ENCODE measurements at regions not wholly inside any gene's neighbourhood (a gene's known extent, or its start where the extent isn't known, plus 50 kb on each side); places are given as distances from the start of the nearest gene placed in this dataset.

DNA sequence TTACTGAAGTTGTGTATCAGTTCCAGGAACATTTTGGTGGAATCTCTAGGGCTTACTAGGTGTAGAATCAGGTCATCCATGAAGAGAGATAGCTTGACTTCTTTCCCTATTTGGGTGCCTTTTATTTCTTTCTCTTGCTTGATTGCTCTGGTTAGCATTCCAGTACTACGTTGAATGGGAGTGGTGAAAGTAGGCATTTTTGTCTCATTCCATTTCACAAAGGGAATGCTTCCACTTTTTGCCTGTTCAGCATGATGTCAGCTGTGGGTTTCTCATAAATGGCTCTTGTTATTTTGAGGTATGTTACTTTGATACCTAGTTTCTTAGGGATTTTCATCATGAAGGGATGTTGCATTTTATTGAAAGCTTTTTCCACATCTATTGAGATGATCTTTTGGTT is 195.3 kb downstream of the MOXD1 start:
- CTCF ChIA-PET (ENCODE audit: unreplicated experiment) = no interaction called here
- intact Hi-C loops (cut with micrococcal nuclease; ENCODE audit: unreplicated experiment) = no loop called here

DNA sequence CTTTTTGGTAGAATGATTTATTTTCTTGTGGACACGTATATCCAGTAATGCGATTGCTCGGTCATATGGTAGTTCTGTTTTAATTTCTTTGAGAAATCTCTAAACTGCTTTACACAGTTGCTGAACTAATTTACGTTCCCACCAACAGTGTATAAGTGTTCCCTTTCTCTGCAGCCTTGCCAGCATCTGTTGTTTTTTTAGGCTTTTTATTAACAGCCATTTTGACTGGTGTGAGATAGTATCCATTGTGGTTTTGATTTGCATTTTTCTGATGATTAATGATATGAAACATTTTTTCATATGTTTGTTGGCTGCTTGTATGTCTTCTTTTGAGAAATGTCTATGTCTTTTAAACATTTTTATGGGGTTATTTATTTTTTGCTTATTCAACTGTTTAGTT is 196.7 kb downstream of the MOXD1 start:
- Histone ChIP-seq H3K4me3 (ENCODE audit: low read depth, low read length, poor library complexity, severe bottlenecking) (no peak overlapping the region), H3K36me3 (ENCODE audit: insufficient read depth, low read length) (no peaks in the 10 kb centered on the region), H3K4me2 (ENCODE audit: low read length) (no peak overlapping the region), H2AFZ (ENCODE audit: low read length) (no peak overlapping the region), H3K27ac (ENCODE audit: low read depth, low read length, poor library complexity, severe bottlenecking) (no peak overlapping the region), H3K9me3 (ENCODE audit: low read length) (no peaks in the 10 kb centered on the region), H3K4me1 (ENCODE audit: insufficient read depth, low read length, poor library complexity, severe bottlenecking) (no peaks in the 10 kb centered on the region), H4K20me1 (ENCODE audit: insufficient read depth, low read length) (no peaks in the 10 kb centered on the region), H3K79me2 (ENCODE audit: insufficient read depth, low read depth, low read length) (no peaks in the 10 kb centered on the region), H3K9me2 (ENCODE audit: insufficient read depth, low read length) (no peaks in the 10 kb centered on the region)
- intact Hi-C loops (cut with micrococcal nuclease; ENCODE audit: unreplicated experiment) = no loop called here
- DNase-seq (ENCODE audit: low spot score) = no peak
- no TSS peak for BruUV-seq (replicated peaks)
- POLR2A ChIA-PET = interaction anchor here (1.7 kb wide), 1 partner anchor 12 kb away, joined by 4 read pairs; no protein-coding TSS in a partner anchor
- TF ChIP-seq, protein P1, sequence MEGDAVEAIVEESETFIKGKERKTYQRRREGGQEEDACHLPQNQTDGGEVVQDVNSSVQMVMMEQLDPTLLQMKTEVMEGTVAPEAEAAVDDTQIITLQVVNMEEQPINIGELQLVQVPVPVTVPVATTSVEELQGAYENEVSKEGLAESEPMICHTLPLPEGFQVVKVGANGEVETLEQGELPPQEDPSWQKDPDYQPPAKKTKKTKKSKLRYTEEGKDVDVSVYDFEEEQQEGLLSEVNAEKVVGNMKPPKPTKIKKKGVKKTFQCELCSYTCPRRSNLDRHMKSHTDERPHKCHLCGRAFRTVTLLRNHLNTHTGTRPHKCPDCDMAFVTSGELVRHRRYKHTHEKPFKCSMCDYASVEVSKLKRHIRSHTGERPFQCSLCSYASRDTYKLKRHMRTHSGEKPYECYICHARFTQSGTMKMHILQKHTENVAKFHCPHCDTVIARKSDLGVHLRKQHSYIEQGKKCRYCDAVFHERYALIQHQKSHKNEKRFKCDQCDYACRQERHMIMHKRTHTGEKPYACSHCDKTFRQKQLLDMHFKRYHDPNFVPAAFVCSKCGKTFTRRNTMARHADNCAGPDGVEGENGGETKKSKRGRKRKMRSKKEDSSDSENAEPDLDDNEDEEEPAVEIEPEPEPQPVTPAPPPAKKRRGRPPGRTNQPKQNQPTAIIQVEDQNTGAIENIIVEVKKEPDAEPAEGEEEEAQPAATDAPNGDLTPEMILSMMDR (conservative IDR thresholded peaks at IDR 0.05; ENCODE audit: low read length) = no peak
- no peak for TF ChIP-seq EZH2phosphoT487 (IDR thresholded peaks at IDR 0.05; ENCODE audit: borderline replicate concordance, low read depth, low read length)
- CTCF ChIA-PET (ENCODE audit: unreplicated experiment) = no interaction called here

More for the DNA sequence above, 195.3 kb downstream of the MOXD1 start:
- POLR2A ChIA-PET = interaction anchor here (0.8 to 1.5 kb wide), 2 partner anchors 10 to 16 kb away, joined by 3 read pairs; no protein-coding TSS in a partner anchor
- Histone ChIP-seq H3K4me3 (ENCODE audit: low read depth, low read length, poor library complexity, severe bottlenecking) (no peak overlapping the region), H3K27ac (ENCODE audit: low read depth, low read length, poor library complexity, severe bottlenecking) (no peak overlapping the region), H3K4me2 (ENCODE audit: low read length) (no peak overlapping the region), H4K20me1 (ENCODE audit: insufficient read depth, low read length) (no peaks in the 10 kb centered on the region), H3K9me3 (ENCODE audit: low read length) (no peaks in the 10 kb centered on the region), H3K36me3 (ENCODE audit: insufficient read depth, low read length) (no peaks in the 10 kb centered on the region), H3K9me2 (ENCODE audit: insufficient read depth, low read length) (no peaks in the 10 kb centered on the region), H2AFZ (ENCODE audit: low read length) (no peak overlapping the region), H3K4me1 (ENCODE audit: insufficient read depth, low read length, poor library complexity, severe bottlenecking) (no peaks in the 10 kb centered on the region), H3K79me2 (ENCODE audit: insufficient read depth, low read depth, low read length) (no peaks in the 10 kb centered on the region)
- TF ChIP-seq, protein P1 (conservative IDR thresholded peaks at IDR 0.05; ENCODE audit: low read length) = no peak
- no peak for TF ChIP-seq EZH2phosphoT487 (IDR thresholded peaks at IDR 0.05; ENCODE audit: borderline replicate concordance, low read depth, low read length)
- BruUV-seq (replicated peaks) = no TSS peak
- DNase-seq (ENCODE audit: low spot score) = no peak

DNA sequence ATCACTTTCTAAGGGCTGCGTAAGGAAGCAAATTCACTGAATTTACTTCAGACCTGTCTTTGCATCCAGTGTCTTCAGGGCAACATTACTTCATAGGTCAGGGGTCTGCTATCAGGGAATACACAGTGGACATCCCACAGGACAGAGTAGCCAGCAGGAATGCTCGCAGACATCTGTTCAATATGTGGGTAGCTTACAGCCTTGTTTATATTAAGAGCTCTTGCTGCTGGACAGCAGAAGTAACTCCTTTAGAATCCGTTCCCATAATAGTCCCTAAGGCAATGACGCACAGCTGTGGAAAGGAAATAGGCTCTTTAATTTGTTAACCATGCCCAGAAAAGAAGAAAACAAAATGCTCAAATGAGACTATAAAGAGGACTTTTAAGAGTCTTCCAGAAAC is 198.7 kb downstream of the MOXD1 start:
- CTCF ChIA-PET (ENCODE audit: unreplicated experiment) = no interaction called here
- Histone ChIP-seq H3K27ac (ENCODE audit: low read depth, low read length, poor library complexity, severe bottlenecking) (no peak overlapping the region), H3K4me1 (ENCODE audit: insufficient read depth, low read length, poor library complexity, severe bottlenecking) (no peaks in the 10 kb centered on the region), H3K36me3 (ENCODE audit: insufficient read depth, low read length) (no peaks in the 10 kb centered on the region), H3K79me2 (ENCODE audit: insufficient read depth, low read depth, low read length) (no peaks in the 10 kb centered on the region), H3K9me3 (ENCODE audit: low read length) (no peaks in the 10 kb centered on the region), H3K9me2 (ENCODE audit: insufficient read depth, low read length) (no peaks in the 10 kb centered on the region), H4K20me1 (ENCODE audit: insufficient read depth, low read length) (no peaks in the 10 kb centered on the region), H3K4me3 (ENCODE audit: low read depth, low read length, poor library complexity, severe bottlenecking) (no peak overlapping the region), H2AFZ (ENCODE audit: low read length) (no peak overlapping the region), H3K4me2 (ENCODE audit: low read length) (no peak overlapping the region)
- no TSS peak for BruUV-seq (replicated peaks)
- POLR2A ChIA-PET = interaction anchor here (1.2 kb wide), 1 partner anchor 10 kb away, joined by 4 read pairs; no protein-coding TSS in a partner anchor
- intact Hi-C loops (cut with micrococcal nuclease; ENCODE audit: unreplicated experiment) = no loop called here
- DNase-seq (ENCODE audit: low spot score) = no peak
- TF ChIP-seq, protein P1 (conservative IDR thresholded peaks at IDR 0.05; ENCODE audit: low read length) = no peak
- TF ChIP-seq EZH2phosphoT487 (IDR thresholded peaks at IDR 0.05; ENCODE audit: borderline replicate concordance, low read depth, low read length) = no peak
